SK-N-SH (cell line): ENCODE measurements at regions not wholly inside any gene's neighbourhood (a gene's known extent, or its start where the extent isn't known, plus 50 kb on each side); places are given as distances from the start of the nearest gene placed in this dataset.

Experiments used
- CTCF ChIA-PET: fragments of 300-600, 350-600 bp; formaldehyde crosslinking; extraction: SDS; loops from one replicate; lab custom pipeline; 2021; lab: Yijun Ruan, JAX
- POLR2A ChIA-PET: fragments of 350-600 bp; sonication (Branson Sonifier 250); formaldehyde crosslinking; extraction: SDS; loops from one replicate; lab custom pipeline; 2020; ENCODE audit warnings: antibody characterized with exemption, inconsistent platforms; lab: Yijun Ruan, JAX
- DNase-seq: peaks from one replicate; pipeline ENCODE4 v3.0.0; 2012
- H2AFZ ChIP-seq: fragments of 200-600 bp; sonication (generic); 2 replicates; pipeline ENCODE4 v1.8.1; 2016; ENCODE audit warnings: antibody characterized with exemption, mild to moderate bottlenecking, low read depth
- H3F3A ChIP-seq: fragments of 200-600 bp; sonication (generic); replicated peaks from 2 replicates; pipeline ENCODE3; 2016; ENCODE audit warnings: antibody characterized with exemption, mild to moderate bottlenecking; ENCODE audit not compliant: insufficient read depth
- H3K27ac ChIP-seq, 2 experiments: fragments of 200-500 bp in 1 of 2; fragments of 200-600 bp in 1 of 2; sonication (Bioruptor generic) in 1 of 2; sonication (generic), shearing (Covaris generic) in 1 of 2; 2 replicates each; pipeline versions ENCODE4 v1.5.1 to v1.6.1; 2014 to 2016; ENCODE audit warnings: low read depth in 2 of 2, inconsistent platforms in 1 of 2, low read length in 1 of 2, mild to moderate bottlenecking in 1 of 2, mixed read lengths in 1 of 2
- H3K27me3 ChIP-seq: fragments of 200-600 bp; sonication (generic), shearing (Covaris generic); 2 replicates; pipeline ENCODE4 v1.6.1; 2016; ENCODE audit warnings: mixed run types; ENCODE audit not compliant: insufficient read depth
- H3K36me3 ChIP-seq, 2 experiments: fragments of 200-500 bp in 1 of 2; fragments of 200-600 bp in 1 of 2; sonication (Bioruptor generic) in 1 of 2; sonication (generic) in 1 of 2; replicated peaks in 1 of 2; 2 replicates each; pipeline versions ENCODE3 to v1.5.1; 2014 to 2016; ENCODE audit warnings: low read length in 1 of 2, mild to moderate bottlenecking in 1 of 2; ENCODE audit not compliant: insufficient read depth in 2 of 2, control insufficient read depth in 1 of 2
- H3K4me1 ChIP-seq, 2 experiments: fragments of 200-500 bp in 1 of 2; fragments of 200-600 bp in 1 of 2; sonication (Bioruptor generic) in 1 of 2; sonication (generic), shearing (Covaris generic) in 1 of 2; 2 replicates each; pipeline versions ENCODE4 v1.5.1 to v1.6.1; 2014 to 2016; ENCODE audit warnings: low read depth in 1 of 2, low read length in 1 of 2, mixed run types in 1 of 2; ENCODE audit not compliant: insufficient read depth in 2 of 2, control insufficient read depth in 1 of 2
- H3K4me2 ChIP-seq: fragments of 200-600 bp; sonication (generic), shearing (Covaris generic); 2 replicates; pipeline ENCODE4 v1.6.1; 2017; ENCODE audit warnings: mixed run types
- H3K4me3 ChIP-seq, 2 experiments: fragments of 200-500 bp in 1 of 2; fragments of 200-600 bp in 1 of 2; sonication (Bioruptor generic) in 1 of 2; sonication (generic), shearing (Covaris generic) in 1 of 2; 2 replicates each; pipeline versions ENCODE4 v1.5.1 to v1.8.1; 2014 to 2016; ENCODE audit warnings: low read depth in 2 of 2, inconsistent platforms in 1 of 2, low read length in 1 of 2, mild to moderate bottlenecking in 1 of 2, mixed read lengths in 1 of 2, moderate library complexity in 1 of 2
- H3K79me2 ChIP-seq: fragments of 200-600 bp; sonication (generic); 2 replicates; pipeline ENCODE4 v1.8.1; 2017; ENCODE audit warnings: mild to moderate bottlenecking; ENCODE audit not compliant: insufficient read depth
- H3K9ac ChIP-seq: fragments of 200-600 bp; sonication (generic); 2 replicates; pipeline ENCODE4 v1.6.1; 2017; ENCODE audit warnings: mixed run types
- H3K9me2 ChIP-seq: fragments of 200-600 bp; sonication (generic); 2 replicates; pipeline ENCODE4 v1.6.1; 2017; ENCODE audit warnings: mixed run types
- H3K9me3 ChIP-seq: fragments of 200-600 bp; sonication (generic); 2 replicates; pipeline ENCODE4 v1.6.1; 2017; ENCODE audit warnings: mixed run types, mild to moderate bottlenecking, moderate library complexity
- H4K20me1 ChIP-seq: fragments of 200-600 bp; sonication (generic); 2 replicates; pipeline ENCODE4 v1.6.1; 2017; ENCODE audit warnings: mild to moderate bottlenecking, mixed run types; ENCODE audit not compliant: insufficient read depth
- CTCF ChIP-seq: fragments of 200-600 bp; sonication (generic); IDR thresholded peaks from 2 replicates; pipeline ENCODE4 v1.6.1; 2017; ENCODE audit warnings: antibody characterized with exemption, mild to moderate bottlenecking, moderate library complexity
- EZH2phosphoT487 ChIP-seq: fragments of 200-600 bp; sonication (generic); IDR thresholded peaks from 2 replicates; pipeline ENCODE4 v1.6.1; 2017; ENCODE audit warnings: low read depth, mixed run types, mild to moderate bottlenecking, antibody characterized with exemption, moderate library complexity, borderline replicate concordance
- FOSL2 ChIP-seq: IDR thresholded peaks from 2 replicates; pipeline ENCODE4 v1.4.0; 2012; ENCODE audit warnings: low read depth, mild to moderate bottlenecking, moderate library complexity, borderline replicate concordance
- FOXJ3 ChIP-seq: sonication (generic); formaldehyde crosslinking; IDR thresholded peaks from 2 replicates; pipeline ENCODE4 v1.5.1; 2020; ENCODE audit warnings: mild to moderate bottlenecking, missing genetic modification reagents
- GABPA ChIP-seq: IDR thresholded peaks from 2 replicates; pipeline ENCODE4 v1.4.0; 2012; ENCODE audit warnings: low read depth, mild to moderate bottlenecking
- GATA2 ChIP-seq: sonication (generic); formaldehyde crosslinking; IDR thresholded peaks from 2 replicates; pipeline ENCODE4 v1.5.0; 2020; ENCODE audit warnings: mild to moderate bottlenecking, missing genetic modification reagents
- IRF3 ChIP-seq: fragments of 150-350 bp; IDR thresholded peaks from 2 replicates; pipeline ENCODE4 v1.6.1; 2016; ENCODE audit warnings: mild to moderate bottlenecking, low read depth, low read length
- JUND ChIP-seq: IDR thresholded peaks from 2 replicates; pipeline ENCODE4 v1.4.0; 2012
- MAX ChIP-seq: IDR thresholded peaks from 2 replicates; pipeline ENCODE4 v1.4.0; 2012; ENCODE audit warnings: low read depth
- MEF2A ChIP-seq: IDR thresholded peaks from 2 replicates; pipeline ENCODE4 v1.4.0; 2012; ENCODE audit warnings: low read depth, borderline replicate concordance
- NRF1 ChIP-seq: IDR thresholded peaks from 2 replicates; pipeline ENCODE4 v1.6.1; 2012; ENCODE audit warnings: low read depth, mild to moderate bottlenecking, low read length
- RAD21 ChIP-seq: IDR thresholded peaks from 2 replicates; pipeline ENCODE4 v1.6.1; 2012; ENCODE audit warnings: mild to moderate bottlenecking, low read length
- TAF1 ChIP-seq: IDR thresholded peaks from 2 replicates; pipeline ENCODE4 v1.6.1; 2012; ENCODE audit warnings: low read depth, mild to moderate bottlenecking, low read length, moderate library complexity, borderline replicate concordance
- TEAD4 ChIP-seq: IDR thresholded peaks from 2 replicates; pipeline ENCODE4 v1.4.0; 2012; ENCODE audit warnings: mild to moderate bottlenecking, borderline replicate concordance; ENCODE audit not compliant: insufficient read depth
- YY1 ChIP-seq: IDR thresholded peaks from 2 replicates; pipeline ENCODE4 v1.4.0; 2012; ENCODE audit warnings: low read depth, mild to moderate bottlenecking
- ZBTB33 ChIP-seq: IDR thresholded peaks from 2 replicates; pipeline ENCODE4 v1.4.0; 2012; ENCODE audit warnings: low read depth, borderline replicate concordance
- WGBS: methylation state at CpG from one replicate; pipeline ENCODE4 v1.1.6; 2017; ENCODE audit warnings: low lambda C conversion rate; 5-methylcytosine and 5-hydroxymethylcytosine counted together

- Histone ChIP-seq H3K9me2 (no peaks in the 10 kb centered on the region), H3K79me2 (no peaks in the 10 kb centered on the region), H3F3A (peaks cover 15% of the 10 kb centered on the region), H2AFZ (no peak overlapping the region), H3K27ac (no peak overlapping the region), H3K4me1 (peaks cover 4 to 14% of the 10 kb centered on the region in 2 experiments; a peak in 2 of 4 replicates), H3K9ac (no peak overlapping the region), H4K20me1 (no peaks in the 10 kb centered on the region), H3K4me3 (no peak overlapping the region), H3K36me3 (peaks cover 0 to 4% of the 10 kb centered on the region in 2 experiments), H3K9me3 (no peaks in the 10 kb centered on the region), H3K4me2 (no peak overlapping the region), H3K27me3 (no peaks in the 10 kb centered on the region)
- TF ChIP-seq GATA2 (CRISPR knock-in tag) (no peak), YY1 (no peak), JUND (no peak), TAF1 (no peak), MEF2A (no peak), ZBTB33 (no peak)
- DNase-seq: no peak
- CTCF ChIA-PET: interaction anchor here (1.1 to 5.5 kb wide), 3 partner anchors 52 to 176 kb away, joined by 3 to 68 read pairs (median 41); partner anchors contain the start of gene AGPS
- POLR2A ChIA-PET: no interaction called here
These were observed 52.4 kb upstream of the AGPS start for GRCh38 chr2:177340158-177340557.

DNA sequence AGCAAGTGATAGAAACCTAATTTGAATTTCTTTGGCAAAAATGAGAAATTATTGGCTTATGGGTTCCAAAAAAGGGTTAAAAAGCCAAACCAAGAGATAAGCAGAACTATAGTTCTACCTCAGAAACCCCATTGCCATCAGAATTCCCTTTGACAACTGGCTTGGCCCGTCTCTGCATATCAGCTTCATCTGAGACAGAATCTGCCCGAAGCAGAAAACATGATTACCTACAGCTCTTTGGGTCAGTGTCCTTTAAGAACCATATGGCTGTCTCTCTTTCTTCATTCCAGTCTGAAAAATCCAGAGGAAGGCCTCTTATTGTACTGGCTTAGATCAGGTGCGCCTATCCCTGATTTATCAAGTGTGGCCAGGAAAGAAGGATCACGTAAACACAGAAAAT is 49.8 kb upstream of the AGPS start:
- Histone ChIP-seq H3K27ac (no peak overlapping the region), H3K9ac (no peak overlapping the region), H3K36me3 (peaks cover 0 to 3% of the 10 kb centered on the region in 2 experiments), H3K79me2 (no peaks in the 10 kb centered on the region), H3K4me1 (peaks cover 3 to 4% of the 10 kb centered on the region in 2 experiments; a peak in 2 of 4 replicates), H3K4me2 (no peak overlapping the region), H3K4me3 (no peak overlapping the region), H2AFZ (no peak overlapping the region), H3K27me3 (no peaks in the 10 kb centered on the region), H3K9me2 (no peaks in the 10 kb centered on the region), H3F3A (no peaks in the 10 kb centered on the region), H3K9me3 (no peaks in the 10 kb centered on the region), H4K20me1 (no peaks in the 10 kb centered on the region)
- ChIA-PET CTCF (interaction anchor here (1.6 to 3.9 kb wide), 2 partner anchors 7 to 74 kb away, joined by 10 to 20 read pairs; no protein-coding TSS in a partner anchor), POLR2A (no interaction called here)
- no peak for DNase-seq
- TF ChIP-seq EZH2phosphoT487 (no peak), RAD21 (no peak), MAX (no peak), IRF3 (no peak), GABPA (no peak), CTCF (no peak), FOXJ3 (CRISPR knock-in tag) (no peak), NRF1 (no peak), TEAD4 (no peak), FOSL2 (no peak)
- WGBS: 95% methylated on average over 4 of the region's 4 CpGs
